GM21447 (cell line): ENCODE measurements at regions not wholly inside any gene's neighbourhood (a gene's known extent, or its start where the extent isn't known, plus 50 kb on each side); places are given as distances from the start of the nearest gene placed in this dataset.
A peak's percentile ranks its signal among the peaks of the same experiment; 100 is the strongest.

ENCODE experiments used
- ATAC-seq: cut with Tn5 transposase; IDR thresholded peaks from one replicate; pipeline ENCODE4 v1.9.1; 2021; ENCODE audit not compliant: unreplicated experiment

- ATAC-seq = no peak
Observed at GRCh38 chr17:73694491-73694890, 50.2 kb upstream of the SDK2 start.

- ATAC-seq = no peak
Observed at GRCh38 chr17:73695035-73695738, 50.9 kb upstream of the SDK2 start.

- no peak for ATAC-seq
Observed at GRCh38 chr17:73696251-73696650, 52.0 kb upstream of the SDK2 start.

GRCh38 chr17:73697872-73698271, 53.6 kb upstream of the SDK2 start:
- ATAC-seq = no peak

GRCh38 chr17:73698966-73699365, 54.7 kb upstream of the SDK2 start:
- ATAC-seq = no peak

GRCh38 chr17:73701701-73702100, 57.5 kb upstream of the SDK2 start:
- ATAC-seq = no peak

- no peak for ATAC-seq
Observed at GRCh38 chr17:73703192-73703591, 58.9 kb upstream of the SDK2 start.

- no peak for ATAC-seq
Observed at GRCh38 chr17:73703917-73704316, 59.7 kb upstream of the SDK2 start.

- ATAC-seq = no peak
Observed at GRCh38 chr17:73705594-73705993, 61.3 kb upstream of the SDK2 start.

- ATAC-seq = no peak
Observed at GRCh38 chr17:73706428-73706827, 62.2 kb upstream of the SDK2 start.

- ATAC-seq = no peak
Observed at GRCh38 chr17:73706858-73707257, 62.6 kb upstream of the SDK2 start.

- no peak for ATAC-seq
Observed at GRCh38 chr17:73707358-73707757, 63.1 kb upstream of the SDK2 start.

GRCh38 chr17:73710095-73710592, 65.9 kb upstream of the SDK2 start:
- ATAC-seq = no peak

- ATAC-seq = peak; percentile 82
Observed at GRCh38 chr17:73711184-73711583, 66.9 kb upstream of the SDK2 start.

GRCh38 chr17:73711916-73712315, 67.7 kb upstream of the SDK2 start:
- no peak for ATAC-seq

GRCh38 chr17:73713136-73713535, 68.9 kb upstream of the SDK2 start:
- no peak for ATAC-seq

GRCh38 chr17:73715769-73716168, 71.5 kb upstream of the SDK2 start:
- no peak for ATAC-seq

- ATAC-seq = no peak
Observed at GRCh38 chr17:73717690-73718089, 73.4 kb upstream of the SDK2 start.

- no peak for ATAC-seq
Observed at GRCh38 chr17:73718362-73718761, 74.1 kb upstream of the SDK2 start.

- ATAC-seq = no peak
Observed at GRCh38 chr17:73718912-73719311, 74.7 kb upstream of the SDK2 start.

- ATAC-seq = no peak
Observed at GRCh38 chr17:73719588-73720071, 75.4 kb upstream of the SDK2 start.

- no peak for ATAC-seq
Observed at GRCh38 chr17:73720187-73720834, 76.1 kb upstream of the SDK2 start.
